ENCODE measurements at regions not wholly inside any gene's neighbourhood (a gene's known extent, or its start where the extent isn't known, plus 50 kb on each side); places are given as distances from the start of the nearest gene placed in this dataset.

DNA sequence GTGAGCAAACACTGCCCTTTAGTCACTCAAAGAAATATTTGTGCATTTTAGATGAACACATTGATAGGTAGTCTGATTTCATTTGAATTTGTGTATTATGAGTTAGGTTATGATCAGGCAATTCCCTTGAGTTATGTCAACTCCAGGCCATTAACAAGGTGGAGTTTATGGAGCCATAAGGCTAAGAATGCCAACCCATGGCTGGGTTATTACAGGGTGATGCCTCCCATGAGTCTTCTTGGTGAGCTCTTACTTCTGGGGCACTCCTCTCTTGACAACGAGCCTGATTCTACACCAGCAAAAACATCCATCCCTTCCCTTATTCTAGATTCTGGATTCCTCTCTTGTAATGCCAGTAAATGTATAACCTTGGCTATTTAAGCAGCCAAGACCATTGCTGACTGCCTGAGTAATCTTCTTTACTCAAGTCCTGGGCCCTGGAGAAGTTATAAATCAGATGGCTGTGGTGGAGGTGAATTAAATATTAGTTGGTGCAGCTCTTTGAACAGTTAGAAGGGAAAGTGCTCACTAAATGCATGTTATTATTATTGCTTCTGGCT is 645.7 kb upstream of the TENM4 start (continued):
- TF ChIP-seq, protein P1, sequence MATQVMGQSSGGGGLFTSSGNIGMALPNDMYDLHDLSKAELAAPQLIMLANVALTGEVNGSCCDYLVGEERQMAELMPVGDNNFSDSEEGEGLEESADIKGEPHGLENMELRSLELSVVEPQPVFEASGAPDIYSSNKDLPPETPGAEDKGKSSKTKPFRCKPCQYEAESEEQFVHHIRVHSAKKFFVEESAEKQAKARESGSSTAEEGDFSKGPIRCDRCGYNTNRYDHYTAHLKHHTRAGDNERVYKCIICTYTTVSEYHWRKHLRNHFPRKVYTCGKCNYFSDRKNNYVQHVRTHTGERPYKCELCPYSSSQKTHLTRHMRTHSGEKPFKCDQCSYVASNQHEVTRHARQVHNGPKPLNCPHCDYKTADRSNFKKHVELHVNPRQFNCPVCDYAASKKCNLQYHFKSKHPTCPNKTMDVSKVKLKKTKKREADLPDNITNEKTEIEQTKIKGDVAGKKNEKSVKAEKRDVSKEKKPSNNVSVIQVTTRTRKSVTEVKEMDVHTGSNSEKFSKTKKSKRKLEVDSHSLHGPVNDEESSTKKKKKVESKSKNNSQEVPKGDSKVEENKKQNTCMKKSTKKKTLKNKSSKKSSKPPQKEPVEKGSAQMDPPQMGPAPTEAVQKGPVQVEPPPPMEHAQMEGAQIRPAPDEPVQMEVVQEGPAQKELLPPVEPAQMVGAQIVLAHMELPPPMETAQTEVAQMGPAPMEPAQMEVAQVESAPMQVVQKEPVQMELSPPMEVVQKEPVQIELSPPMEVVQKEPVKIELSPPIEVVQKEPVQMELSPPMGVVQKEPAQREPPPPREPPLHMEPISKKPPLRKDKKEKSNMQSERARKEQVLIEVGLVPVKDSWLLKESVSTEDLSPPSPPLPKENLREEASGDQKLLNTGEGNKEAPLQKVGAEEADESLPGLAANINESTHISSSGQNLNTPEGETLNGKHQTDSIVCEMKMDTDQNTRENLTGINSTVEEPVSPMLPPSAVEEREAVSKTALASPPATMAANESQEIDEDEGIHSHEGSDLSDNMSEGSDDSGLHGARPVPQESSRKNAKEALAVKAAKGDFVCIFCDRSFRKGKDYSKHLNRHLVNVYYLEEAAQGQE (IDR thresholded peaks at IDR 0.05), result no peak
- TF ChIP-seq, protein P2, sequence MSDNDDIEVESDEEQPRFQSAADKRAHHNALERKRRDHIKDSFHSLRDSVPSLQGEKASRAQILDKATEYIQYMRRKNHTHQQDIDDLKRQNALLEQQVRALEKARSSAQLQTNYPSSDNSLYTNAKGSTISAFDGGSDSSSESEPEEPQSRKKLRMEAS (IDR thresholded peaks at IDR 0.05), result no peak

DNA sequence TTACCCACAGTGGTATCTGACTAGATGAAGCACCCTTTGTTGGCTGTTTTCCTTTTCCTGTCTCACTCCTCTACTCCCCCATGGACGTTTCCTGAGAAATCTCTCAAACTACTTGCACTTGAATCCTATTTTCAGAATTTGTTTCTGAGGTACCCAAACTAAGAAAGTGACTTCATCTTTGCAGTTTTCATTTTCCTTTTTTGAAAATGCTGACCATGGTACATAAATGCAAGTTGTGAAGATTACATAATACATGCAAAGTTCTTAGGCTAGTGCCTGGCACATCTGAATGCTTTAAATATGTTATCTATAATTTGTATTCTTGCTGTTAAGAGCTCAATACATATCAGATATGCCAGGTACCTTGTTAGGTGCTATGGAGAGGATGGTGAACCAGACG is 644.7 kb upstream of the TENM4 start:
- TF ChIP-seq FOXA2 (IDR thresholded peaks at IDR 0.05), result no peak
- TF ChIP-seq HNF4A (conservative IDR thresholded peaks at IDR 0.05), result no peak
- TF ChIP-seq SP1 (IDR thresholded peaks at IDR 0.05), result no peak
- no peak for TF ChIP-seq YY1 (IDR thresholded peaks at IDR 0.05)
- no peak for TF ChIP-seq GABPA (IDR thresholded peaks at IDR 0.05 in 1 of 2, conservative IDR thresholded peaks at IDR 0.05 in 1 of 2)
- TF ChIP-seq RAD21 (IDR thresholded peaks at IDR 0.05), result no peak
- TF ChIP-seq JUND (IDR thresholded peaks at IDR 0.05), result no peak
- no peak for TF ChIP-seq NR2F2 (IDR thresholded peaks at IDR 0.05)
- no peak for TF ChIP-seq EGR1 (IDR thresholded peaks at IDR 0.05; ENCODE audit: low read depth in 2 of 2)
- no peak for TF ChIP-seq FOXA1 (IDR thresholded peaks at IDR 0.05)
- Histone ChIP-seq H3K36me3 (ENCODE audit: control insufficient read depth in 4 of 4, insufficient read depth in 3 of 4, low read depth in 1 of 4, low read length in 3 of 4) (no peaks in the 10 kb centered on the region), H3K4me3 (ENCODE audit: low read depth in 1 of 3, low read length in 3 of 3) (no peak overlapping the region), H3K4me1 (ENCODE audit: control insufficient read depth in 4 of 4, insufficient read depth in 4 of 4, low read length in 3 of 4) (no peaks in the 10 kb centered on the region), H3K27me3 (ENCODE audit: control insufficient read depth in 4 of 4, insufficient read depth in 4 of 4, low read length in 3 of 4) (no peaks in the 10 kb centered on the region), H3K9ac (ENCODE audit: low read depth in 1 of 2, low read length in 2 of 2) (no peak overlapping the region), H3K9me3 (ENCODE audit: control insufficient read depth in 4 of 4, low read length in 3 of 4) (no peaks in the 10 kb centered on the region), H3K27ac (ENCODE audit: low read depth in 1 of 2, low read length in 2 of 2) (no peak overlapping the region)
- DNase-seq (ENCODE audit: low spot score), result no peak
- WGBS, result 58% methylated on average over 2 of the region's 2 CpGs

DNA sequence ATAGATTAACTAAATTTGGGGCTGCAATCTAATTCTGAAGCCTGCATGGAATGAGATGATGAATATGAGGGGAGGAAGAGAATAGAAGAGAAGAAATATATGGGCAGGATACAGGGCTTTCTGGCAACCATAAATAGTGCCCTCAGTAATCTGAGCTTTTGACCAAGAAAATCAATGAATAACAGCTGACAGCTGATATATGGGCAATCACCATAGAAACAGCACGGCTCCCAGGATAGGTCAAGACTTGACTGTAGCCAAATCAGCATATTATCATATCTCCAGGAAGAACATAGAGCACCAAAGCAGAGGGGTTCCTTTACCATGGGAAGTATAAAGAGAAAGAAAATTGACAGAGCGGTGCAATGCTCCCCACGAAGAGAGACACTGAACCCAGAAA is 643.8 kb upstream of the TENM4 start:
- no peaks in the 10 kb centered on the region for H3K9me3 ChIP-seq (ENCODE audit: control insufficient read depth in 4 of 4, low read length in 3 of 4)
- H3K27ac ChIP-seq (ENCODE audit: low read depth in 1 of 2, low read length in 2 of 2), result no peak overlapping the region
- no peak overlapping the region for H3K4me3 ChIP-seq (ENCODE audit: low read depth in 1 of 3, low read length in 3 of 3)
- H3K4me1 ChIP-seq (ENCODE audit: control insufficient read depth in 4 of 4, insufficient read depth in 4 of 4, low read length in 3 of 4), result no peaks in the 10 kb centered on the region
- H3K36me3 ChIP-seq (ENCODE audit: control insufficient read depth in 4 of 4, insufficient read depth in 3 of 4, low read depth in 1 of 4, low read length in 3 of 4), result no peaks in the 10 kb centered on the region
- no peak overlapping the region for H3K9ac ChIP-seq (ENCODE audit: low read depth in 1 of 2, low read length in 2 of 2)
- WGBS, result 62% methylated on average over 3 of the region's 3 CpGs
- no peak for TF ChIP-seq RXRA (IDR thresholded peaks at IDR 0.05)
- no peak for TF ChIP-seq EGR1 (IDR thresholded peaks at IDR 0.05; ENCODE audit: low read depth in 2 of 2)
- TF ChIP-seq FOXA2 (IDR thresholded peaks at IDR 0.05), result no peak
- no peak for TF ChIP-seq HNF4G (IDR thresholded peaks at IDR 0.05)
- TF ChIP-seq YY1 (IDR thresholded peaks at IDR 0.05), result no peak
- no peak for TF ChIP-seq RAD21 (IDR thresholded peaks at IDR 0.05)
- TF ChIP-seq, protein P2 (IDR thresholded peaks at IDR 0.05), result no peak
- TF ChIP-seq, protein P3, sequence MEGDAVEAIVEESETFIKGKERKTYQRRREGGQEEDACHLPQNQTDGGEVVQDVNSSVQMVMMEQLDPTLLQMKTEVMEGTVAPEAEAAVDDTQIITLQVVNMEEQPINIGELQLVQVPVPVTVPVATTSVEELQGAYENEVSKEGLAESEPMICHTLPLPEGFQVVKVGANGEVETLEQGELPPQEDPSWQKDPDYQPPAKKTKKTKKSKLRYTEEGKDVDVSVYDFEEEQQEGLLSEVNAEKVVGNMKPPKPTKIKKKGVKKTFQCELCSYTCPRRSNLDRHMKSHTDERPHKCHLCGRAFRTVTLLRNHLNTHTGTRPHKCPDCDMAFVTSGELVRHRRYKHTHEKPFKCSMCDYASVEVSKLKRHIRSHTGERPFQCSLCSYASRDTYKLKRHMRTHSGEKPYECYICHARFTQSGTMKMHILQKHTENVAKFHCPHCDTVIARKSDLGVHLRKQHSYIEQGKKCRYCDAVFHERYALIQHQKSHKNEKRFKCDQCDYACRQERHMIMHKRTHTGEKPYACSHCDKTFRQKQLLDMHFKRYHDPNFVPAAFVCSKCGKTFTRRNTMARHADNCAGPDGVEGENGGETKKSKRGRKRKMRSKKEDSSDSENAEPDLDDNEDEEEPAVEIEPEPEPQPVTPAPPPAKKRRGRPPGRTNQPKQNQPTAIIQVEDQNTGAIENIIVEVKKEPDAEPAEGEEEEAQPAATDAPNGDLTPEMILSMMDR (IDR thresholded peaks at IDR 0.05; ENCODE audit: low read depth, low read length, missing input control), result no peak
- no peak for TF ChIP-seq GABPA (IDR thresholded peaks at IDR 0.05 in 1 of 2, conservative IDR thresholded peaks at IDR 0.05 in 1 of 2)
- no peak for DNase-seq (ENCODE audit: low spot score)
- no peaks in the 10 kb centered on the region for H3K27me3 ChIP-seq (ENCODE audit: control insufficient read depth in 4 of 4, insufficient read depth in 4 of 4, low read length in 3 of 4)

Data from liver (tissue), 8 donors.